Gastroesophageal sphincter (tissue), 4 donors: ENCODE measurements at regions not wholly inside any gene's neighbourhood (a gene's known extent, or its start where the extent isn't known, plus 50 kb on each side); places are given as distances from the start of the nearest gene placed in this dataset.

Experiments
- ATAC-seq: fragments of 150-250 bp; one replicate; pipeline ENCODE4 v1.9.1; 2016; ENCODE audit warnings: mild to moderate bottlenecking, moderate library complexity
- H3K27ac ChIP-seq, 4 donors: fragments of 200-600 bp; sonication (generic) in 3 of 4; 1 replicate in 3 of 4; 2 replicates in 1 of 4; pipeline ENCODE4 v1.5.1; 2016 to 2019
- H3K27me3 ChIP-seq: fragments of 200-600 bp; sonication (generic); one replicate; pipeline ENCODE4 v1.5.1; 2019
- H3K36me3 ChIP-seq, 2 donors: fragments of 200-600 bp; sonication (generic); one replicate each; pipeline ENCODE4 v1.5.1; 2019; ENCODE audit warnings: control low read depth in 1 of 2
- H3K4me1 ChIP-seq, 3 donors: fragments of 200-600 bp; sonication (generic); 1 replicate in 2 of 3; 2 replicates in 1 of 3; pipeline ENCODE4 v1.5.1; 2016 to 2019; ENCODE audit warnings: control low read depth in 2 of 3
- H3K4me3 ChIP-seq, 2 donors: fragments of 200-600 bp; sonication (generic); one replicate each; pipeline ENCODE4 v1.5.1; 2019; ENCODE audit warnings: mild to moderate bottlenecking in 1 of 2, moderate library complexity in 1 of 2
- H3K9me3 ChIP-seq, 3 donors: fragments of 200-600 bp; sonication (generic); one replicate each; pipeline ENCODE4 v1.5.1; 2017 to 2019; ENCODE audit warnings: control low read depth in 2 of 3
- EP300 ChIP-seq: sonication (generic); formaldehyde crosslinking; IDR thresholded peaks from one replicate; pipeline ENCODE4 v1.6.1; 2017; ENCODE audit warnings: antibody characterized with exemption, mild to moderate bottlenecking
- POLR2A ChIP-seq, 2 donors: fragments of 450-650 bp; IDR thresholded peaks; one replicate each; pipeline ENCODE4 v1.6.1; 2017; ENCODE audit warnings: antibody characterized with exemption in 2 of 2, mild to moderate bottlenecking in 2 of 2, moderate library complexity in 1 of 2
- POLR2AphosphoS5 ChIP-seq: sonication (generic); formaldehyde crosslinking; IDR thresholded peaks from one replicate; pipeline ENCODE4 v1.6.1; 2017; ENCODE audit warnings: antibody characterized with exemption
- WGBS, 2 donors: methylation state at CpG; one replicate each; pipeline ENCODE4 v1.1.5; 2018; ENCODE audit warnings: low coverage in 1 of 2; 5-methylcytosine and 5-hydroxymethylcytosine counted together
- TF ChIP-seq, protein P1 (sequence below), 4 experiments: fragments of 200-600 bp in 2 of 4; fragments of 450-650 bp in 2 of 4; sonication (generic) in 1 of 4; IDR thresholded peaks; one replicate each; pipeline ENCODE4 v1.5.1; 2017 to 2019; ENCODE audit warnings: antibody characterized with exemption in 4 of 4, mild to moderate bottlenecking in 2 of 4, moderate library complexity in 2 of 4

DNA sequence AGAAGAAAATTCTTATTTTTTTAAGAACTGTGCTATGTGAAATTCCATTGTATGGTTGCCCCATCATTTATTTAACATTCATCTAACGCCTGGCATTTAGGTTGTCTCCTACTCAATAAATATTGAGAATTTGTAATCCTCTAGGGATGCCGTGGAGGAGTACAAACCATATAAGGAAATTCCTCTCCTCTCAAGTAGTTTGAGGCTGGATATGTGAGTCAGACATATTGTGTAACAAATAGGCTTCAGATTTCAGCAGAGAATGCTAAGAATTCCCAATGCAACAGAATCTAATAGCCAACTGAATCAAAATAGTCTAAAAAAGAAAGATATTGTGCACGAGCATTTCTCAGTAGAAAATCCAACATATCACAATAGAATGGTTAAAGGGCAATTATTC lies 174.7 kb downstream of the OTOR start:
- H3K4me3 ChIP-seq, result no peak overlapping the region
- no peaks in the 10 kb centered on the region for H3K27me3 ChIP-seq
- ATAC-seq, result peak; percentile 55
- no peaks in the 10 kb centered on the region for H3K9me3 ChIP-seq
- no peaks in the 10 kb centered on the region for H3K4me1 ChIP-seq
- 11 to 16% methylated on average over 3 of the region's 3 CpGs for WGBS, 2 donors
- no peaks in the 10 kb centered on the region for H3K36me3 ChIP-seq
- peak overlapping the region in 2 of 4 donors; percentile 37 to 43 for H3K27ac ChIP-seq
- TF ChIP-seq EP300 (no peak), POLR2AphosphoS5 (peak; percentile 10)

DNA sequence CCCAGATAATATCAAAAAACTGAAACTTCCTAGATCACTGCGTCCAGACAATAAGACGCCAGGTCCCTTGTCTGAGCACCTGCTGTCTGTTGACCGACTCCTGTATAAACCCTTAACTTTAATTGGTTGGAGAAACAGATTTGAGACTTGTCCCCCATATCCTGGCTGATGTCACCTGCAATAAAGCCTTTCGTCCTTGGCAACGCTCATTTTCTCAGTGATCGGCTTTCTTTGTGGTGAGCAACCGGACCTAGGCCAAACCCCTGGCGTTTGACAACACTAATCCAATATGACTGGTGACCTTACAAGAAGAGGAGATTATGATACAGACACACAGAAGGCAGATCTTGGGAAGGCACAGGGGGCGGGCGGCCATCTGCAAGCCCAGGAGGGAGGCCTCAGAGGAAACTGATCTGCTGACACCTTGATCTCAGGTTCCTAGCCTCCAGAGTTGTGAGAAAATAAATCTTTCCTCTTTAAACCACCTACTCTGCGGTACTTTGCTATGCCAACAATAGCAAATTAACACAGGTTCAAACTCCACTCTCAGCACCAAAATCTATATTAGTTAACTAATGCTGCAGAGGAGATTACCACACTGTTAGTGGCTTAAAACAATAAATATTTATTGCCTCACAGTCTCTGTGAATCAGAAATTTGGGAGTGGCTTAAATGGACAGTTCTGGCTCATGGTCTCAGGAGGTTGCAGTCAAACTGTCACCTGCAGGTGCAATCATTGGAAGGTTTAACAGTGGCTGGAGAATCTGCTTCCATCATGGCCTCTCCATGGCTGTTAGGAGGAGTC lies 178.7 kb downstream of the OTOR start:
- Histone ChIP-seq H3K27ac (no peak overlapping the region), H3K36me3 (no peaks in the 10 kb centered on the region), H3K4me3 (no peak overlapping the region), H3K4me1 (no peaks in the 10 kb centered on the region), H3K9me3 (no peaks in the 10 kb centered on the region), H3K27me3 (no peaks in the 10 kb centered on the region)
- no peak for ATAC-seq
- 86 to 89% methylated on average over 6 of the region's 11 CpGs for WGBS, 2 donors
- TF ChIP-seq POLR2AphosphoS5, result no peak
- no peak for TF ChIP-seq EP300
- TF ChIP-seq POLR2A (IDR thresholded peaks at IDR 0.05), result no peak
- TF ChIP-seq, protein P1, sequence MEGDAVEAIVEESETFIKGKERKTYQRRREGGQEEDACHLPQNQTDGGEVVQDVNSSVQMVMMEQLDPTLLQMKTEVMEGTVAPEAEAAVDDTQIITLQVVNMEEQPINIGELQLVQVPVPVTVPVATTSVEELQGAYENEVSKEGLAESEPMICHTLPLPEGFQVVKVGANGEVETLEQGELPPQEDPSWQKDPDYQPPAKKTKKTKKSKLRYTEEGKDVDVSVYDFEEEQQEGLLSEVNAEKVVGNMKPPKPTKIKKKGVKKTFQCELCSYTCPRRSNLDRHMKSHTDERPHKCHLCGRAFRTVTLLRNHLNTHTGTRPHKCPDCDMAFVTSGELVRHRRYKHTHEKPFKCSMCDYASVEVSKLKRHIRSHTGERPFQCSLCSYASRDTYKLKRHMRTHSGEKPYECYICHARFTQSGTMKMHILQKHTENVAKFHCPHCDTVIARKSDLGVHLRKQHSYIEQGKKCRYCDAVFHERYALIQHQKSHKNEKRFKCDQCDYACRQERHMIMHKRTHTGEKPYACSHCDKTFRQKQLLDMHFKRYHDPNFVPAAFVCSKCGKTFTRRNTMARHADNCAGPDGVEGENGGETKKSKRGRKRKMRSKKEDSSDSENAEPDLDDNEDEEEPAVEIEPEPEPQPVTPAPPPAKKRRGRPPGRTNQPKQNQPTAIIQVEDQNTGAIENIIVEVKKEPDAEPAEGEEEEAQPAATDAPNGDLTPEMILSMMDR (IDR thresholded peaks at IDR 0.05), result no peak

DNA sequence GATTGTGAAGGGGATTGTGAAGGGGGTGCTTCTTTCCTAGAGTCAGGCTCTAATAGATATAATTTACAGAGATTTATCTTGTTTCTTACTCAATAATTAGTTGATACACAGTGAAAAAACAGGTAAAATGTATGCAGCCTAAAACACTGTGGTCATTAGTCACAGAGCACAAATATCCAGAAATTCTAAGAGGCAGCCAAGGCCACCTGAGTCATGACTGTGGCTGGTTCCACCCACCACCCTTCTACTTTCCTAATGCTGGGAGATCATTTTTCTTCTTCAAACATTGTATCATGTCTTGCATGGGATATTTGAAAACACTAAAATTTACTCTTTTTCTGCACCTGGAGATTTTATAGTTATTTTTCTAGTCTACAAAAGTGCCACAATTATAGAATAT lies 181.6 kb downstream of the OTOR start:
- Histone ChIP-seq H3K36me3 (no peaks in the 10 kb centered on the region), H3K4me1 (no peaks in the 10 kb centered on the region), H3K27ac (no peak overlapping the region), H3K9me3 (no peaks in the 10 kb centered on the region), H3K27me3 (no peaks in the 10 kb centered on the region), H3K4me3 (no peak overlapping the region)
- ATAC-seq, result no peak
- TF ChIP-seq POLR2AphosphoS5 (no peak), POLR2A (IDR thresholded peaks at IDR 0.05) (no peak), EP300 (no peak)
- TF ChIP-seq, protein P1 (IDR thresholded peaks at IDR 0.05), result no peak

DNA sequence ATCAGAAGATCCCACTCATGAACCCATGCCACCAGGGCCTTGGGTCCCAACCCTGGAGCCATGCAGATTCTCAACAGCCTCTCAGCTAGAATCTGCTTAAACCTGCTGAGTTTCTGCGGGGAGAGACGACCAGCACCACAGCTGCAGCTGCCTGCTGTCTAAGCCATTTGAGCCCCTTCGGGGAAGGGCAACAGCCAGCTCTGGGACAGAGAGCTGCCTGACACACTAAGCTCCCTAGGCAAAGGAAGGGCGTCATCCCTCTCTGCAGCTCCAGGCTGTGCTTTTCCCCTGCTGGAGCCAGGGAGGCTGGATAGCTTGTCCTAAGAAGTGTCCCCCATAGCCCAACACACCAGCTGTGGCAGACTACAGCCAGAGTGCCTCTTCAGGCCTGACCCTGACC lies 182.5 kb downstream of the OTOR start:
- H3K36me3 ChIP-seq, result no peaks in the 10 kb centered on the region
- H3K9me3 ChIP-seq, result no peaks in the 10 kb centered on the region
- H3K27ac ChIP-seq, result no peak overlapping the region
- no CpG with 5 or more reads among the region's 4 CpGs for WGBS, 2 donors
- H3K4me1 ChIP-seq, result no peaks in the 10 kb centered on the region
- H3K27me3 ChIP-seq, result no peaks in the 10 kb centered on the region
- TF ChIP-seq POLR2A (IDR thresholded peaks at IDR 0.05), result no peak
- TF ChIP-seq, protein P1 (IDR thresholded peaks at IDR 0.05), result no peak
- no peak for TF ChIP-seq EP300
- TF ChIP-seq POLR2AphosphoS5, result no peak
- H3K4me3 ChIP-seq, result no peak overlapping the region
- ATAC-seq, result no peak

DNA sequence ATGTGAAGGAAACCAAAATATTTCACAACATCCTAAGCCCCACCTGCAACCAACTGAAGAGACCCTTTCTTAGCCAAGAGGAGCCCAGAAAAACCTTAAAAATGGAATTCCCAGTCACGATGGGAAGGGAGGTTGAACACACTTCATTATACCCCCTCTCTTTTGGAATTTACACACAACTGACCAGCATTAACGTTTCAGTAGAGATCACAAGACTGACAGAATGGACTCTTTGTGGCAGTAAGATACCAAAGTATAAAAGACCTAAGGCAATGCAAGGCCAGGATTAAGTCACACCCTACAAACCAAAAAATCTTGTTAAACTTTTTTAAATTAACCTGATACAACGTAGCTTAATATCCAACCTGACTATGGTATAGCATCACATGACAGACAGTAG lies 190.9 kb downstream of the OTOR start:
- Histone ChIP-seq H3K27ac (no peak overlapping the region), H3K9me3 (no peaks in the 10 kb centered on the region), H3K27me3 (no peaks in the 10 kb centered on the region), H3K4me1 (no peaks in the 10 kb centered on the region), H3K36me3 (no peaks in the 10 kb centered on the region), H3K4me3 (no peak overlapping the region)
- no peak for TF ChIP-seq POLR2AphosphoS5
- no peak for TF ChIP-seq EP300
- no peak for TF ChIP-seq POLR2A (IDR thresholded peaks at IDR 0.05)
- TF ChIP-seq, protein P1 (IDR thresholded peaks at IDR 0.05), result no peak
- 27 to 59% methylated on average over 3 of the region's 3 CpGs for WGBS, 2 donors
- no peak for ATAC-seq
